HG03025 (cell line): ENCODE measurements at regions not wholly inside any gene's neighbourhood (a gene's known extent, or its start where the extent isn't known, plus 50 kb on each side); places are given as distances from the start of the nearest gene placed in this dataset.
A peak's percentile ranks its signal among the peaks of the same experiment; 100 is the strongest.

Source experiments
- ATAC-seq: cut with Tn5 transposase; IDR thresholded peaks from one replicate; pipeline ENCODE4 v1.9.1; 2021; ENCODE audit warnings: mild to moderate bottlenecking, moderate library complexity; ENCODE audit not compliant: unreplicated experiment, low FRiP score

- no peak for ATAC-seq
Observed at GRCh38 chr6:6780231-6780630, 191.7 kb downstream of the LY86 start.

- no peak for ATAC-seq
Observed at GRCh38 chr6:6781172-6781872, 192.8 kb downstream of the LY86 start.

- ATAC-seq: no peak
Observed at GRCh38 chr6:6781873-6782227, 193.3 kb downstream of the LY86 start.

GRCh38 chr6:6783721-6784120 is 195.2 kb downstream of the LY86 start:
- no peak for ATAC-seq

GRCh38 chr6:6784514-6785162 is 196.1 kb downstream of the LY86 start:
- ATAC-seq: no peak

GRCh38 chr6:6785163-6785521 is 196.6 kb downstream of the LY86 start:
- no peak for ATAC-seq

GRCh38 chr6:6788394-6789032 is 200.0 kb downstream of the LY86 start:
- no peak for ATAC-seq

- ATAC-seq: no peak
Observed at GRCh38 chr6:6790393-6790792, 201.9 kb downstream of the LY86 start.

- no peak for ATAC-seq
Observed at GRCh38 chr6:6790891-6791290, 202.4 kb downstream of the LY86 start.

- no peak for ATAC-seq
Observed at GRCh38 chr6:6793388-6794250, 205.1 kb downstream of the LY86 start.

- ATAC-seq: no peak
Observed at GRCh38 chr6:6795393-6795792, 206.9 kb downstream of the LY86 start.

GRCh38 chr6:6796818-6797217 is 208.3 kb downstream of the LY86 start:
- no peak for ATAC-seq

- ATAC-seq: no peak
Observed at GRCh38 chr6:6798448-6798860, 209.9 kb downstream of the LY86 start.

- ATAC-seq: no peak
Observed at GRCh38 chr6:6801005-6801335, 212.4 kb downstream of the LY86 start.

- ATAC-seq: no peak
Observed at GRCh38 chr6:6801635-6802218, 213.2 kb downstream of the LY86 start.

GRCh38 chr6:6803180-6803977 is 214.9 kb downstream of the LY86 start:
- peak; percentile 58 for ATAC-seq

GRCh38 chr6:6804843-6805615 is 216.5 kb downstream of the LY86 start:
- ATAC-seq: no peak

GRCh38 chr6:6806844-6807518 is 218.5 kb downstream of the LY86 start:
- no peak for ATAC-seq

GRCh38 chr6:6808343-6808742 is 219.8 kb downstream of the LY86 start:
- no peak for ATAC-seq
